ENCODE measurements at regions not wholly inside any gene's neighbourhood (a gene's known extent, or its start where the extent isn't known, plus 50 kb on each side); places are given as distances from the start of the nearest gene placed in this dataset.

GRCh38 chr15:38079236-38079635 is 144.8 kb downstream of the TMCO5A start:
- Histone ChIP-seq H3K36me3 (no peaks in the 10 kb centered on the region), H3K27me3 (no peaks in the 10 kb centered on the region), H3K27ac (replicated peaks in 1 of 4) (no peak overlapping the region), H3K4me3 (no peak overlapping the region), H3K9me3 (no peaks in the 10 kb centered on the region), H3K4me1 (peaks cover 0 to under 1% (median under 1%) of the 10 kb centered on the region in 4 donors)
- WGBS, result 94% methylated on average over 5 of the region's 5 CpGs
- no peak for TF ChIP-seq POLR2AphosphoS5 (IDR thresholded peaks at IDR 0.05)
- no peak for TF ChIP-seq POLR2A (IDR thresholded peaks at IDR 0.05; ENCODE audit: low read depth)
- no peak for TF ChIP-seq EP300 (IDR thresholded peaks at IDR 0.05)
- TF ChIP-seq, protein P1, sequence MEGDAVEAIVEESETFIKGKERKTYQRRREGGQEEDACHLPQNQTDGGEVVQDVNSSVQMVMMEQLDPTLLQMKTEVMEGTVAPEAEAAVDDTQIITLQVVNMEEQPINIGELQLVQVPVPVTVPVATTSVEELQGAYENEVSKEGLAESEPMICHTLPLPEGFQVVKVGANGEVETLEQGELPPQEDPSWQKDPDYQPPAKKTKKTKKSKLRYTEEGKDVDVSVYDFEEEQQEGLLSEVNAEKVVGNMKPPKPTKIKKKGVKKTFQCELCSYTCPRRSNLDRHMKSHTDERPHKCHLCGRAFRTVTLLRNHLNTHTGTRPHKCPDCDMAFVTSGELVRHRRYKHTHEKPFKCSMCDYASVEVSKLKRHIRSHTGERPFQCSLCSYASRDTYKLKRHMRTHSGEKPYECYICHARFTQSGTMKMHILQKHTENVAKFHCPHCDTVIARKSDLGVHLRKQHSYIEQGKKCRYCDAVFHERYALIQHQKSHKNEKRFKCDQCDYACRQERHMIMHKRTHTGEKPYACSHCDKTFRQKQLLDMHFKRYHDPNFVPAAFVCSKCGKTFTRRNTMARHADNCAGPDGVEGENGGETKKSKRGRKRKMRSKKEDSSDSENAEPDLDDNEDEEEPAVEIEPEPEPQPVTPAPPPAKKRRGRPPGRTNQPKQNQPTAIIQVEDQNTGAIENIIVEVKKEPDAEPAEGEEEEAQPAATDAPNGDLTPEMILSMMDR (IDR thresholded peaks at IDR 0.05), result no peak
- DNase-seq (ENCODE audit: extremely low spot score), result no peak
- intact Hi-C loops (cut with DNase I), result no loop called here

- intact Hi-C loops (cut with DNase I), result no loop called here
- peaks cover 0 to 3% (median 2%) of the 10 kb centered on the region in 4 donors for H3K4me1 ChIP-seq
- no peak overlapping the region for H3K4me3 ChIP-seq
- 76% methylated on average over 3 of the region's 3 CpGs for WGBS
- no peaks in the 10 kb centered on the region for H3K27me3 ChIP-seq
- DNase-seq (ENCODE audit: extremely low spot score), result no peak
- TF ChIP-seq POLR2A (IDR thresholded peaks at IDR 0.05; ENCODE audit: low read depth), result no peak
- TF ChIP-seq, protein P1 (IDR thresholded peaks at IDR 0.05), result no peak
- no peak for TF ChIP-seq POLR2AphosphoS5 (IDR thresholded peaks at IDR 0.05)
- no peak for TF ChIP-seq EP300 (IDR thresholded peaks at IDR 0.05)
- no peaks in the 10 kb centered on the region for H3K36me3 ChIP-seq
- no peak overlapping the region for H3K27ac ChIP-seq (replicated peaks in 1 of 4)
- H3K9me3 ChIP-seq, result no peaks in the 10 kb centered on the region
Measured at GRCh38 chr15:38080651-38081275, 146.3 kb downstream of the TMCO5A start.

GRCh38 chr15:38084289-38084688 is 149.8 kb downstream of the TMCO5A start:
- H3K27me3 ChIP-seq, result no peaks in the 10 kb centered on the region
- H3K36me3 ChIP-seq, result no peaks in the 10 kb centered on the region
- TF ChIP-seq POLR2A (IDR thresholded peaks at IDR 0.05; ENCODE audit: low read depth) (no peak), EP300 (IDR thresholded peaks at IDR 0.05) (no peak), POLR2AphosphoS5 (IDR thresholded peaks at IDR 0.05) (no peak)
- TF ChIP-seq, protein P1 (IDR thresholded peaks at IDR 0.05), result no peak
- peaks cover 3 to 17% (median 11%) of the 10 kb centered on the region in 4 donors for H3K4me1 ChIP-seq
- H3K27ac ChIP-seq (replicated peaks in 1 of 4), result no peak overlapping the region
- intact Hi-C loops (cut with DNase I), result no loop called here
- no peak for DNase-seq (ENCODE audit: extremely low spot score)
- no peaks in the 10 kb centered on the region for H3K9me3 ChIP-seq
- no peak overlapping the region for H3K4me3 ChIP-seq

DNA sequence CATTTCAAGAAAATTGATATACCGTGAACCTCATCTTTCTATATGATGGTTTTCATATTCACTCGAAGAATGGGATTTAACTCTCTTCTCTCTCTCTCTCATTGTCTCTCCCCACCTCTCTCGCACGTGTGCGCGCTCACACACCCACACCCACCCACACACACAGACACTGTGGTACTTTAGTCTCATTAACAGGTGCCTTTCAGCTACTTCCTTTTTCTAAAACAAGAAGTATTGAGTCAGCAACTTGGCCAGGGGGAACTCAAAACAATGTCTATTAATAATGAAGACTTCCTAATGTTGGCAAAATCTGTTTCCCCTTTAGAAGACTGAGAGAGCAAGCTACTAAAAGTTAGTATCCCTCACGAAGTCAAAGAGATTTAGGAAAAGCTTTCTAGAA is 150.7 kb downstream of the TMCO5A start:
- Histone ChIP-seq H3K27me3 (no peaks in the 10 kb centered on the region), H3K4me1 (peaks cover 3 to 25% (median 13%) of the 10 kb centered on the region in 4 donors), H3K27ac (replicated peaks in 1 of 4) (no peak overlapping the region), H3K4me3 (no peak overlapping the region), H3K9me3 (no peaks in the 10 kb centered on the region), H3K36me3 (no peaks in the 10 kb centered on the region)
- TF ChIP-seq EP300 (IDR thresholded peaks at IDR 0.05), result no peak
- TF ChIP-seq POLR2A (IDR thresholded peaks at IDR 0.05; ENCODE audit: low read depth), result no peak
- no peak for TF ChIP-seq POLR2AphosphoS5 (IDR thresholded peaks at IDR 0.05)
- TF ChIP-seq, protein P1 (IDR thresholded peaks at IDR 0.05), result no peak
- no peak for DNase-seq (ENCODE audit: extremely low spot score)
- 61% methylated on average over 7 of the region's 7 CpGs for WGBS
- intact Hi-C loops (cut with DNase I), result no loop called here
